ENCODE measurements at regions not wholly inside any gene's neighbourhood (a gene's known extent, or its start where the extent isn't known, plus 50 kb on each side); places are given as distances from the start of the nearest gene placed in this dataset.

DNA sequence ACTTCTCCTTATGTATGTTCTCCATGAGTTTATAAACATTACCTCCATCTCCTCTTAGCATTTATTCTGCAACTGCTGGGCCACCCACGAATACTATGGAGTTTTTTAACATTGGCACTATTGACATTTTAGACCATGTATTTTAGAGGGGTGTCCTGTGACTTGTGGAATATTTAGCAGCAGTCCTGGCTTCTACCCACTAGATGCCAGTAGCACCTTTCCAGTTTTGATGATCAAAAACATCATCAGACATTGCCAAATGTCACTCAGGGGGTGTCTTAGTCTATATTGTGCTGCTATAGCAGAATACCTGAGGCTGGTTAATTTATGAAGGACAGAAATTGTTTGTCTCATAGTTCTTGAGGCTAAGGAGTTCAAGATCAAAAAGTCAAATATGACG, 187.5 kb upstream of the RORB start:
- DNase-seq (no peak), ATAC-seq (ENCODE audit: low read depth) (no peak)
- Mint-ChIP-seq H3K4me3 (no peak overlapping the region), H3K9me3 (ENCODE audit: insufficient read depth) (peaks cover 8% of the 10 kb centered on the region), H3K27me3 (no peaks in the 10 kb centered on the region), H3K4me1 (no peaks in the 10 kb centered on the region), H3K27ac (no peak overlapping the region)
- no peak overlapping the region for H3K4me3 ChIP-seq (ENCODE audit: control extremely low read depth in 1 of 5, extremely low read depth in 1 of 5, insufficient read depth in 1 of 5, low read depth in 2 of 5, low read length in 4 of 5)
- no peaks in the 10 kb centered on the region for H4K20me1 ChIP-seq (ENCODE audit: control insufficient read depth, insufficient read depth, low read length, poor library complexity, severe bottlenecking)
- H3K9me3 ChIP-seq (ENCODE audit: control extremely low read depth in 1 of 3, control insufficient read depth in 2 of 3, insufficient read depth in 1 of 3, low read length in 2 of 3) = no peaks in the 10 kb centered on the region
- H3K27me3 ChIP-seq (replicated peaks in 1 of 4; ENCODE audit: control extremely low read depth in 1 of 4, control insufficient read depth in 3 of 4, insufficient read depth in 4 of 4, low read length in 3 of 4) = no peaks in the 10 kb centered on the region
- no peaks in the 10 kb centered on the region for H3K79me2 ChIP-seq (ENCODE audit: control insufficient read depth, insufficient read depth, low read length)
- WGBS (ENCODE audit: insufficient coverage) = no CpG with 5 or more reads among the region's 2 CpGs
- POLR2A ChIA-PET = no interaction called here
- H3K36me3 ChIP-seq (replicated peaks in 1 of 2; ENCODE audit: control extremely low read depth in 1 of 2, control insufficient read depth in 1 of 2, extremely low read depth in 1 of 2, insufficient read depth in 2 of 2, low read length in 1 of 2) = no peaks in the 10 kb centered on the region
- H2AFZ ChIP-seq (ENCODE audit: insufficient read depth, low read depth, low read length, poor library complexity, severe bottlenecking) = no peak overlapping the region
- no peak overlapping the region for H3K9ac ChIP-seq (ENCODE audit: low read length)
- H3K4me1 ChIP-seq (ENCODE audit: control insufficient read depth in 2 of 2, insufficient read depth in 2 of 2, low read length in 2 of 2) = no peaks in the 10 kb centered on the region
- intact Hi-C loops (cut with micrococcal nuclease) = no loop called here
- CTCF ChIA-PET = no interaction called here
- TF ChIP-seq, protein P1, sequence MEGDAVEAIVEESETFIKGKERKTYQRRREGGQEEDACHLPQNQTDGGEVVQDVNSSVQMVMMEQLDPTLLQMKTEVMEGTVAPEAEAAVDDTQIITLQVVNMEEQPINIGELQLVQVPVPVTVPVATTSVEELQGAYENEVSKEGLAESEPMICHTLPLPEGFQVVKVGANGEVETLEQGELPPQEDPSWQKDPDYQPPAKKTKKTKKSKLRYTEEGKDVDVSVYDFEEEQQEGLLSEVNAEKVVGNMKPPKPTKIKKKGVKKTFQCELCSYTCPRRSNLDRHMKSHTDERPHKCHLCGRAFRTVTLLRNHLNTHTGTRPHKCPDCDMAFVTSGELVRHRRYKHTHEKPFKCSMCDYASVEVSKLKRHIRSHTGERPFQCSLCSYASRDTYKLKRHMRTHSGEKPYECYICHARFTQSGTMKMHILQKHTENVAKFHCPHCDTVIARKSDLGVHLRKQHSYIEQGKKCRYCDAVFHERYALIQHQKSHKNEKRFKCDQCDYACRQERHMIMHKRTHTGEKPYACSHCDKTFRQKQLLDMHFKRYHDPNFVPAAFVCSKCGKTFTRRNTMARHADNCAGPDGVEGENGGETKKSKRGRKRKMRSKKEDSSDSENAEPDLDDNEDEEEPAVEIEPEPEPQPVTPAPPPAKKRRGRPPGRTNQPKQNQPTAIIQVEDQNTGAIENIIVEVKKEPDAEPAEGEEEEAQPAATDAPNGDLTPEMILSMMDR (IDR thresholded peaks at IDR 0.05) = no peak
- no peak for TF ChIP-seq EZH2 (IDR thresholded peaks at IDR 0.05; ENCODE audit: borderline replicate concordance, insufficient read depth, low read depth, low read length, poor library complexity, severe bottlenecking)
- H3K4me2 ChIP-seq (replicated peaks; ENCODE audit: low read depth, low read length, poor library complexity, severe bottlenecking) = no peak overlapping the region
- no peak overlapping the region for H3K27ac ChIP-seq (ENCODE audit: low read length in 2 of 2)

GRCh38 chr9:74317235-74317634, 179.9 kb upstream of the RORB start:
- Mint-ChIP-seq H3K4me1 (no peaks in the 10 kb centered on the region), H3K27ac (no peak overlapping the region), H3K27me3 (no peaks in the 10 kb centered on the region), H3K4me3 (no peak overlapping the region), H3K9me3 (ENCODE audit: insufficient read depth) (peaks cover 6% of the 10 kb centered on the region)
- Histone ChIP-seq H3K4me2 (replicated peaks; ENCODE audit: low read depth, low read length, poor library complexity, severe bottlenecking) (no peak overlapping the region), H3K4me3 (ENCODE audit: control extremely low read depth in 1 of 5, extremely low read depth in 1 of 5, insufficient read depth in 1 of 5, low read depth in 2 of 5, low read length in 4 of 5) (no peak overlapping the region), H2AFZ (ENCODE audit: insufficient read depth, low read depth, low read length, poor library complexity, severe bottlenecking) (no peak overlapping the region), H3K9me3 (ENCODE audit: control extremely low read depth in 1 of 3, control insufficient read depth in 2 of 3, insufficient read depth in 1 of 3, low read length in 2 of 3) (no peaks in the 10 kb centered on the region), H4K20me1 (ENCODE audit: control insufficient read depth, insufficient read depth, low read length, poor library complexity, severe bottlenecking) (no peaks in the 10 kb centered on the region), H3K36me3 (replicated peaks in 1 of 2; ENCODE audit: control extremely low read depth in 1 of 2, control insufficient read depth in 1 of 2, extremely low read depth in 1 of 2, insufficient read depth in 2 of 2, low read length in 1 of 2) (no peaks in the 10 kb centered on the region), H3K79me2 (ENCODE audit: control insufficient read depth, insufficient read depth, low read length) (no peaks in the 10 kb centered on the region), H3K4me1 (ENCODE audit: control insufficient read depth in 2 of 2, insufficient read depth in 2 of 2, low read length in 2 of 2) (no peaks in the 10 kb centered on the region), H3K27ac (ENCODE audit: low read length in 2 of 2) (no peak overlapping the region), H3K9ac (ENCODE audit: low read length) (no peak overlapping the region), H3K27me3 (replicated peaks in 1 of 4; ENCODE audit: control extremely low read depth in 1 of 4, control insufficient read depth in 3 of 4, insufficient read depth in 4 of 4, low read length in 3 of 4) (no peaks in the 10 kb centered on the region)
- 0% methylated on average over 1 of the region's 1 CpG for WGBS (ENCODE audit: insufficient coverage)
- POLR2A ChIA-PET = no interaction called here
- CTCF ChIA-PET = interaction anchor here (1.0 kb wide), 1 partner anchor 9 kb away, joined by 3 read pairs; no protein-coding TSS in a partner anchor
- no peak for TF ChIP-seq EZH2 (IDR thresholded peaks at IDR 0.05; ENCODE audit: borderline replicate concordance, insufficient read depth, low read depth, low read length, poor library complexity, severe bottlenecking)
- TF ChIP-seq, protein P1 (IDR thresholded peaks at IDR 0.05) = no peak
- ATAC-seq (ENCODE audit: low read depth) (no peak), DNase-seq (no peak)
- intact Hi-C loops (cut with micrococcal nuclease) = no loop called here
